ENCODE measurements at regions not wholly inside any gene's neighbourhood (a gene's known extent, or its start where the extent isn't known, plus 50 kb on each side); places are given as distances from the start of the nearest gene placed in this dataset.

- Histone ChIP-seq H3K27me3 (ENCODE audit: control insufficient read depth, insufficient read depth, low read length) (peaks cover 18% of the 10 kb centered on the region), H3K23ac (ENCODE audit: low read depth, low read length) (no peak overlapping the region), H3K9me3 (ENCODE audit: control insufficient read depth, insufficient read depth, low read length) (no peaks in the 10 kb centered on the region), H3K9me1 (ENCODE audit: insufficient read depth, low read length) (no peaks in the 10 kb centered on the region), H2BK5ac (ENCODE audit: low read depth, low read length, poor library complexity, severe bottlenecking) (no peak overlapping the region), H2AFZ (replicated peaks; ENCODE audit: low read length, poor library complexity) (no peak overlapping the region), H4K5ac (ENCODE audit: low read depth, low read length) (no peak overlapping the region), H2BK15ac (ENCODE audit: low read depth, low read length) (no peak overlapping the region), H2AK5ac (ENCODE audit: low read depth, low read length) (no peak overlapping the region), H4K8ac (ENCODE audit: low read depth in 2 of 2, low read length in 2 of 2) (no peak overlapping the region), H3K18ac (ENCODE audit: low read depth, low read length) (no peak overlapping the region), H3K9ac (ENCODE audit: low read depth, low read length) (no peak overlapping the region), H3K4me3 (ENCODE audit: insufficient read depth, low read depth, low read length) (no peak overlapping the region), H2BK120ac (ENCODE audit: low read depth, low read length) (no peak overlapping the region), H3K27ac (ENCODE audit: insufficient read depth, low read length) (no peak overlapping the region), H4K20me1 (ENCODE audit: insufficient read depth, low read length) (no peaks in the 10 kb centered on the region), H3K56ac (ENCODE audit: extremely low read depth, insufficient read depth, low read length) (no peak overlapping the region), H2BK20ac (ENCODE audit: low read depth, low read length) (no peak overlapping the region), H3K14ac (replicated peaks; ENCODE audit: low read depth, low read length) (no peak overlapping the region), H3K4me2 (ENCODE audit: low read depth, low read length) (no peak overlapping the region), H2AK9ac (replicated peaks; ENCODE audit: low read depth, low read length, poor library complexity) (no peak overlapping the region), H3K4ac (ENCODE audit: low read depth, low read length) (no peak overlapping the region), H4K91ac (ENCODE audit: insufficient read depth, low read depth, low read length) (no peak overlapping the region), H3K36me3 (ENCODE audit: control insufficient read depth, insufficient read depth, low read length) (no peaks in the 10 kb centered on the region), H3K79me1 (ENCODE audit: low read depth in 1 of 2, low read length in 2 of 2) (no peaks in the 10 kb centered on the region), H3K4me1 (ENCODE audit: control insufficient read depth, insufficient read depth, low read length) (no peaks in the 10 kb centered on the region)
- no peak for ATAC-seq (ENCODE audit: low read depth)
- CTCF ChIA-PET, result no interaction called here
- in situ Hi-C loops (cut with MboI; ENCODE audit: low sequenced_read_pairs) (no loop called here), intact Hi-C loops (cut with micrococcal nuclease) (no loop called here), dilution Hi-C loops (cut with HindIII; ENCODE audit: low sequenced_read_pairs, unreplicated experiment) (no loop called here)
- WGBS, 2 experiments (ENCODE audit: extremely low coverage in 2 of 2, insufficient read length in 1 of 2), result 100% methylated on average over 1 of the region's 4 CpGs; no CpG with 5 or more reads in 1 of the 2 experiments
- no TSS peak for BruUV-seq (replicated peaks)
- TF ChIP-seq POLR2A (IDR thresholded peaks at IDR 0.05; ENCODE audit: low read depth, low read length) (no peak), RAD21 (IDR thresholded peaks at IDR 0.05; ENCODE audit: low read length) (no peak)
- DNase-seq, result no peak
- POLR2A ChIA-PET (ENCODE audit: unreplicated experiment), result no interaction called here
Measured at GRCh38 chr3:13251166-13251903, 168.8 kb downstream of the NUP210 start.
